ENCODE measurements at regions not wholly inside any gene's neighbourhood (a gene's known extent, or its start where the extent isn't known, plus 50 kb on each side); places are given as distances from the start of the nearest gene placed in this dataset.

- peaks cover 51% of the 10 kb centered on the region for H3K4me1 ChIP-seq (ENCODE audit: control insufficient read depth, extremely low read depth, insufficient read depth, low read length)
- no peaks in the 10 kb centered on the region for H3K36me3 ChIP-seq (ENCODE audit: control insufficient read depth in 2 of 2, extremely low read depth in 1 of 2, insufficient read depth in 2 of 2, low read length in 2 of 2)
- DNase-seq (ENCODE audit: low read depth, low spot score) (no peak), FAIRE-seq (no peak)
- H3K9ac ChIP-seq (replicated peaks; ENCODE audit: extremely low read depth, insufficient read depth, low read length): no peak overlapping the region
- intact Hi-C loops (cut with micrococcal nuclease): no loop called here
- BruUV-seq (replicated peaks): no TSS peak
- ChIA-PET CTCF (no interaction called here), POLR2A (no interaction called here)
- peak overlapping the region; percentile 42 for H3K4me2 ChIP-seq (ENCODE audit: insufficient read depth, low read length)
- no peak for TF ChIP-seq CTCF (IDR thresholded peaks at IDR 0.05; ENCODE audit: extremely low read depth in 1 of 2, insufficient read depth in 1 of 2, low read depth in 1 of 2, low read length in 2 of 2)
- no peak for TF ChIP-seq MYC (IDR thresholded peaks at IDR 0.05; ENCODE audit: low read depth, low read length)
- TF ChIP-seq, protein P1, sequence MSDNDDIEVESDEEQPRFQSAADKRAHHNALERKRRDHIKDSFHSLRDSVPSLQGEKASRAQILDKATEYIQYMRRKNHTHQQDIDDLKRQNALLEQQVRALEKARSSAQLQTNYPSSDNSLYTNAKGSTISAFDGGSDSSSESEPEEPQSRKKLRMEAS (IDR thresholded peaks at IDR 0.05; ENCODE audit: insufficient read depth, insufficient read length): no peak
- TF ChIP-seq JUN (IDR thresholded peaks at IDR 0.05; ENCODE audit: borderline replicate concordance, insufficient read depth, insufficient read length, low read depth): no peak
- no peak for TF ChIP-seq FOS (IDR thresholded peaks at IDR 0.05; ENCODE audit: borderline replicate concordance, insufficient read depth, low read length)
- no peak for TF ChIP-seq POLR2AphosphoS5 (IDR thresholded peaks at IDR 0.05; ENCODE audit: insufficient read depth, low read depth, low read length)
- TF ChIP-seq EZH2 (IDR thresholded peaks at IDR 0.05; ENCODE audit: borderline replicate concordance, low read depth, low read length, severe bottlenecking): no peak
- TF ChIP-seq POLR2A (IDR thresholded peaks at IDR 0.05; ENCODE audit: low read depth, low read length): no peak
- no peak for TF ChIP-seq GATA2 (IDR thresholded peaks at IDR 0.05; ENCODE audit: insufficient read depth, insufficient read length, low read depth, low read length)
- no peak overlapping the region for H3K27ac ChIP-seq (ENCODE audit: insufficient read depth, low read depth, low read length)
- no peaks in the 10 kb centered on the region for H4K20me1 ChIP-seq (replicated peaks; ENCODE audit: control insufficient read depth, extremely low read depth, insufficient read depth, low read length)
- no peaks in the 10 kb centered on the region for H3K9me3 ChIP-seq (replicated peaks; ENCODE audit: control insufficient read depth, insufficient read depth, low read length)
- no peaks in the 10 kb centered on the region for H3K9me1 ChIP-seq (replicated peaks; ENCODE audit: control insufficient read depth, extremely low read depth, insufficient read depth, low read length)
- H2AFZ ChIP-seq (ENCODE audit: low read depth, low read length): no peak overlapping the region
- H3K4me3 ChIP-seq (replicated peaks in 1 of 3; ENCODE audit: insufficient read depth in 1 of 3, low read depth in 1 of 3, low read length in 3 of 3): no peak overlapping the region
- no peaks in the 10 kb centered on the region for H3K79me2 ChIP-seq (ENCODE audit: control insufficient read depth, insufficient read depth, low read length)
- no peaks in the 10 kb centered on the region for H3K27me3 ChIP-seq (ENCODE audit: control insufficient read depth in 2 of 2, insufficient read depth in 2 of 2, low read length in 2 of 2)
- dilution Hi-C loops (cut with MboI; ENCODE audit: extremely low pct_ligation_motif_present, low sequenced_read_pairs): no loop called here
These were observed 355.8 kb upstream of the PTBP2 start for GRCh38 chr1:96365596-96366390.

Measured in endothelial cell of umbilical vein (primary cell).